Trophoblast cell (in vitro differentiated cells and primary cell): ENCODE measurements at regions not wholly inside any gene's neighbourhood (a gene's known extent, or its start where the extent isn't known, plus 50 kb on each side); places are given as distances from the start of the nearest gene placed in this dataset.

Experiments
- DNase-seq, 2 donors: peaks; one replicate each; pipeline ENCODE4 v3.0.0-alpha.2; 2016
- H2AFZ ChIP-seq: 2 replicates; pipeline ENCODE4 v1.6.1; 2013; ENCODE audit warnings: low read length, moderate library complexity, mild to moderate bottlenecking; ENCODE audit not compliant: insufficient read depth, poor library complexity
- H2AK5ac ChIP-seq: 2 replicates; pipeline ENCODE4 v1.6.1; 2013; ENCODE audit warnings: mild to moderate bottlenecking, low read length
- H2BK120ac ChIP-seq: 2 replicates; pipeline ENCODE4 v1.6.1; 2013; ENCODE audit warnings: low read length, mild to moderate bottlenecking, moderate library complexity; ENCODE audit not compliant: insufficient read depth, poor library complexity
- H2BK12ac ChIP-seq: 2 replicates; pipeline ENCODE4 v1.6.1; 2013; ENCODE audit warnings: mild to moderate bottlenecking, low read length, moderate library complexity
- H2BK5ac ChIP-seq: 2 replicates; pipeline ENCODE4 v1.6.1; 2013; ENCODE audit warnings: low read length, low read depth, moderate library complexity, mild to moderate bottlenecking; ENCODE audit not compliant: poor library complexity
- H3K14ac ChIP-seq: 2 replicates; pipeline ENCODE4 v1.6.1; 2013; ENCODE audit warnings: mild to moderate bottlenecking, low read length
- H3K18ac ChIP-seq: 2 replicates; pipeline ENCODE4 v1.6.1; 2013; ENCODE audit warnings: mild to moderate bottlenecking, low read length
- H3K23ac ChIP-seq: 2 replicates; pipeline ENCODE4 v1.6.1; 2013; ENCODE audit warnings: low read length
- H3K27ac ChIP-seq: 2 replicates; pipeline ENCODE4 v1.5.1; 2013; ENCODE audit warnings: low read depth, mild to moderate bottlenecking, inconsistent platforms, low read length, moderate library complexity
- H3K27me3 ChIP-seq: 2 replicates; pipeline ENCODE4 v1.6.1; 2013; ENCODE audit warnings: inconsistent platforms, mild to moderate bottlenecking, low read length, moderate library complexity; ENCODE audit not compliant: insufficient read depth
- H3K36me3 ChIP-seq, 2 experiments: 1 replicate in 1 of 2; 2 replicates in 1 of 2; pipeline ENCODE4 v1.6.1; 2013; ENCODE audit warnings: low read length in 2 of 2, mild to moderate bottlenecking in 2 of 2, moderate library complexity in 1 of 2; ENCODE audit not compliant: insufficient read depth in 2 of 2, control insufficient read depth in 1 of 2
- H3K4ac ChIP-seq: 2 replicates; pipeline ENCODE4 v1.6.1; 2013; ENCODE audit warnings: low read depth, mild to moderate bottlenecking, low read length, moderate library complexity
- H3K4me1 ChIP-seq, 2 experiments: 1 replicate in 1 of 2; 2 replicates in 1 of 2; pipeline ENCODE4 v1.6.1; 2013; ENCODE audit warnings: low read length in 2 of 2, mild to moderate bottlenecking in 2 of 2, moderate library complexity in 1 of 2; ENCODE audit not compliant: insufficient read depth in 2 of 2, control insufficient read depth in 1 of 2
- H3K4me2 ChIP-seq: 2 replicates; pipeline ENCODE4 v1.6.1; 2013; ENCODE audit warnings: inconsistent platforms, mild to moderate bottlenecking, low read length, moderate library complexity
- H3K4me3 ChIP-seq: 2 replicates; pipeline ENCODE4 v1.5.1; 2013; ENCODE audit warnings: mild to moderate bottlenecking, low read depth, low read length, inconsistent platforms
- H3K79me1 ChIP-seq: one replicate; pipeline ENCODE4 v1.6.1; 2013; ENCODE audit warnings: low read length
- H3K79me2 ChIP-seq: 2 replicates; pipeline ENCODE4 v1.6.1; 2013; ENCODE audit warnings: low read length, mild to moderate bottlenecking; ENCODE audit not compliant: control insufficient read depth, insufficient read depth, poor library complexity
- H3K9ac ChIP-seq: 2 replicates; pipeline ENCODE4 v1.6.1; 2013; ENCODE audit warnings: mild to moderate bottlenecking, low read length
- H3K9me3 ChIP-seq: 2 replicates; pipeline ENCODE4 v1.6.1; 2013; ENCODE audit warnings: low read depth, mild to moderate bottlenecking, control low read depth, inconsistent platforms, low read length; ENCODE audit not compliant: insufficient read depth
- H4K12ac ChIP-seq: 2 replicates; pipeline ENCODE4 v1.6.1; 2013; ENCODE audit warnings: low read depth, mild to moderate bottlenecking, low read length, moderate library complexity
- H4K8ac ChIP-seq: 2 replicates; pipeline ENCODE4 v1.6.1; 2013; ENCODE audit warnings: low read depth, mild to moderate bottlenecking, low read length, moderate library complexity
- H4K91ac ChIP-seq: one replicate; pipeline ENCODE4 v1.6.1; 2013; ENCODE audit warnings: low read depth, mild to moderate bottlenecking, low read length, moderate library complexity
- WGBS: extraction: QIAGEN DNeasy Blood & Tissue Kit; methylation state at CpG from one replicate; pipeline ENCODE4 v1.1.7; 2013; ENCODE audit warnings: missing lambda C conversion rate; ENCODE audit not compliant: insufficient read length, insufficient coverage; ENCODE audit errors: extremely low coverage; 5-methylcytosine and 5-hydroxymethylcytosine counted together

GRCh38 chr21:14841511-14842472, 223.0 kb downstream of the NRIP1 start:
- no peaks in the 10 kb centered on the region for H3K4me1 ChIP-seq
- WGBS = no CpG with 5 or more reads among the region's 51 CpGs
- peaks cover 0 to 4% of the 10 kb centered on the region in 2 experiments for H3K36me3 ChIP-seq
- H3K9me3 ChIP-seq = peaks cover 9% of the 10 kb centered on the region
- DNase-seq = peak in 1 of 2 donors; percentile 14
- no peaks in the 10 kb centered on the region for H3K79me2 ChIP-seq
- no peak overlapping the region for H3K23ac ChIP-seq
- no peak overlapping the region for H3K9ac ChIP-seq
- H2BK5ac ChIP-seq = no peak overlapping the region
- no peak overlapping the region for H3K4ac ChIP-seq
- H3K27me3 ChIP-seq = no peaks in the 10 kb centered on the region
- no peak overlapping the region for H2AFZ ChIP-seq
- H3K27ac ChIP-seq = no peak overlapping the region
- H4K12ac ChIP-seq = no peak overlapping the region
- no peak overlapping the region for H2AK5ac ChIP-seq
- H3K18ac ChIP-seq = no peak overlapping the region
- no peak overlapping the region for H4K8ac ChIP-seq
- H3K4me2 ChIP-seq = no peak overlapping the region
- H3K14ac ChIP-seq = no peak overlapping the region
- no peak overlapping the region for H4K91ac ChIP-seq
- H2BK12ac ChIP-seq = no peak overlapping the region
- no peak overlapping the region for H3K4me3 ChIP-seq
- H3K79me1 ChIP-seq = no peaks in the 10 kb centered on the region
- H2BK120ac ChIP-seq = no peak overlapping the region

- DNase-seq = peak in 1 of 2 donors; percentile 23
- H3K18ac ChIP-seq = no peak overlapping the region
- no peak overlapping the region for H2AFZ ChIP-seq
- no peaks in the 10 kb centered on the region for H3K79me1 ChIP-seq
- H3K4me3 ChIP-seq = no peak overlapping the region
- no peak overlapping the region for H2BK12ac ChIP-seq
- H3K36me3 ChIP-seq = no peaks in the 10 kb centered on the region
- no peak overlapping the region for H4K8ac ChIP-seq
- H2AK5ac ChIP-seq = no peak overlapping the region
- H3K4me2 ChIP-seq = no peak overlapping the region
- H4K91ac ChIP-seq = no peak overlapping the region
- no peak overlapping the region for H3K23ac ChIP-seq
- no peak overlapping the region for H3K27ac ChIP-seq
- H4K12ac ChIP-seq = no peak overlapping the region
- H3K27me3 ChIP-seq = no peaks in the 10 kb centered on the region
- no peak overlapping the region for H2BK5ac ChIP-seq
- no peaks in the 10 kb centered on the region for H3K4me1 ChIP-seq
- H3K9ac ChIP-seq = no peak overlapping the region
- H3K14ac ChIP-seq = no peak overlapping the region
- no peaks in the 10 kb centered on the region for H3K79me2 ChIP-seq
- H3K9me3 ChIP-seq = peaks cover 3% of the 10 kb centered on the region
- no peak overlapping the region for H2BK120ac ChIP-seq
- no peak overlapping the region for H3K4ac ChIP-seq
- no CpG with 5 or more reads among the region's 3 CpGs for WGBS
Measured at GRCh38 chr21:14838400-14838799, 226.4 kb downstream of the NRIP1 start.

GRCh38 chr21:14836950-14837349, 227.8 kb downstream of the NRIP1 start:
- Histone ChIP-seq H2AFZ (no peak overlapping the region), H3K4me3 (no peak overlapping the region), H3K79me1 (no peaks in the 10 kb centered on the region), H3K36me3 (no peaks in the 10 kb centered on the region), H3K4me1 (no peaks in the 10 kb centered on the region), H3K4me2 (no peak overlapping the region), H3K4ac (no peak overlapping the region), H3K9ac (no peak overlapping the region), H3K9me3 (peaks cover 2% of the 10 kb centered on the region), H2BK5ac (no peak overlapping the region), H4K91ac (no peak overlapping the region), H2BK12ac (no peak overlapping the region), H2BK120ac (no peak overlapping the region), H4K12ac (no peak overlapping the region), H4K8ac (no peak overlapping the region), H3K23ac (no peak overlapping the region), H3K14ac (no peak overlapping the region), H3K27me3 (no peaks in the 10 kb centered on the region), H3K27ac (no peak overlapping the region), H3K79me2 (no peaks in the 10 kb centered on the region), H3K18ac (no peak overlapping the region), H2AK5ac (no peak overlapping the region)
- no CpG with 5 or more reads among the region's 1 CpG for WGBS
- peak in 1 of 2 donors; percentile 69 for DNase-seq

- H3K4me3 ChIP-seq = no peak overlapping the region
- H3K4ac ChIP-seq = no peak overlapping the region
- no peak overlapping the region for H3K9ac ChIP-seq
- no peak overlapping the region for H3K18ac ChIP-seq
- H3K4me1 ChIP-seq = no peaks in the 10 kb centered on the region
- no peak overlapping the region for H2BK120ac ChIP-seq
- H3K14ac ChIP-seq = no peak overlapping the region
- H2AK5ac ChIP-seq = no peak overlapping the region
- no peak overlapping the region for H4K12ac ChIP-seq
- H2AFZ ChIP-seq = no peak overlapping the region
- H2BK12ac ChIP-seq = no peak overlapping the region
- H3K36me3 ChIP-seq = no peaks in the 10 kb centered on the region
- WGBS = no CpG with 5 or more reads among the region's 1 CpG
- H3K27me3 ChIP-seq = no peaks in the 10 kb centered on the region
- no peaks in the 10 kb centered on the region for H3K79me1 ChIP-seq
- no peaks in the 10 kb centered on the region for H3K9me3 ChIP-seq
- DNase-seq = peak; percentile 32 to 74
- H4K91ac ChIP-seq = no peak overlapping the region
- no peak overlapping the region for H3K4me2 ChIP-seq
- no peak overlapping the region for H2BK5ac ChIP-seq
- H3K79me2 ChIP-seq = no peaks in the 10 kb centered on the region
- H3K27ac ChIP-seq = no peak overlapping the region
- no peak overlapping the region for H3K23ac ChIP-seq
- H4K8ac ChIP-seq = no peak overlapping the region
Measured at GRCh38 chr21:14833666-14834351, 231.0 kb downstream of the NRIP1 start.
